GDM1 (cell line): ENCODE measurements at regions not wholly inside any gene's neighbourhood (a gene's known extent, or its start where the extent isn't known, plus 50 kb on each side); places are given as distances from the start of the nearest gene placed in this dataset.
"Not testable (repeated sequence)": the region's sequence is repeated elsewhere in the genome, so short reads cannot be mapped to it uniquely, and the experiment has no call there.

Source experiments
- DNase-seq: peaks from one replicate; lab custom pipeline; 2025; lab: John Stamatoyannopoulos, UW

GRCh38 chr4:148542922-148543623, 100.9 kb upstream of the NR3C2 start:
- DNase-seq, result no peak

- DNase-seq, result no peak
Observed at GRCh38 chr4:148540622-148541326, 98.6 kb upstream of the NR3C2 start.

- no peak for DNase-seq
Observed at GRCh38 chr4:148539387-148539786, 97.2 kb upstream of the NR3C2 start.

GRCh38 chr4:148533851-148534250, 91.6 kb upstream of the NR3C2 start:
- DNase-seq, result not testable (repeated sequence)

GRCh38 chr4:148530114-148530513, 87.9 kb upstream of the NR3C2 start:
- DNase-seq, result no peak

GRCh38 chr4:148527571-148527970, 85.4 kb upstream of the NR3C2 start:
- no peak for DNase-seq

- no peak for DNase-seq
Observed at GRCh38 chr4:148522995-148523394, 80.8 kb upstream of the NR3C2 start.

- DNase-seq, result no peak
Observed at GRCh38 chr4:148515248-148515647, 73.0 kb upstream of the NR3C2 start.

GRCh38 chr4:148514581-148514980, 72.4 kb upstream of the NR3C2 start:
- no peak for DNase-seq

GRCh38 chr4:148514041-148514440, 71.8 kb upstream of the NR3C2 start:
- no peak for DNase-seq

GRCh38 chr4:148510211-148510610, 68.0 kb upstream of the NR3C2 start:
- no peak for DNase-seq

GRCh38 chr4:148503681-148504080, 61.5 kb upstream of the NR3C2 start:
- DNase-seq, result no peak

- no peak for DNase-seq
Observed at GRCh38 chr4:148497258-148497657, 55.0 kb upstream of the NR3C2 start.

- no peak for DNase-seq
Observed at GRCh38 chr4:148495463-148495862, 53.2 kb upstream of the NR3C2 start.
